ENCODE measurements at regions not wholly inside any gene's neighbourhood (a gene's known extent, or its start where the extent isn't known, plus 50 kb on each side); places are given as distances from the start of the nearest gene placed in this dataset.
"Not testable (repeated sequence)": the region's sequence is repeated elsewhere in the genome, so short reads cannot be mapped to it uniquely, and the experiment has no call there.

- TF ChIP-seq POLR2A (IDR thresholded peaks at IDR 0.05): not testable (repeated sequence)
- TF ChIP-seq, protein P1, sequence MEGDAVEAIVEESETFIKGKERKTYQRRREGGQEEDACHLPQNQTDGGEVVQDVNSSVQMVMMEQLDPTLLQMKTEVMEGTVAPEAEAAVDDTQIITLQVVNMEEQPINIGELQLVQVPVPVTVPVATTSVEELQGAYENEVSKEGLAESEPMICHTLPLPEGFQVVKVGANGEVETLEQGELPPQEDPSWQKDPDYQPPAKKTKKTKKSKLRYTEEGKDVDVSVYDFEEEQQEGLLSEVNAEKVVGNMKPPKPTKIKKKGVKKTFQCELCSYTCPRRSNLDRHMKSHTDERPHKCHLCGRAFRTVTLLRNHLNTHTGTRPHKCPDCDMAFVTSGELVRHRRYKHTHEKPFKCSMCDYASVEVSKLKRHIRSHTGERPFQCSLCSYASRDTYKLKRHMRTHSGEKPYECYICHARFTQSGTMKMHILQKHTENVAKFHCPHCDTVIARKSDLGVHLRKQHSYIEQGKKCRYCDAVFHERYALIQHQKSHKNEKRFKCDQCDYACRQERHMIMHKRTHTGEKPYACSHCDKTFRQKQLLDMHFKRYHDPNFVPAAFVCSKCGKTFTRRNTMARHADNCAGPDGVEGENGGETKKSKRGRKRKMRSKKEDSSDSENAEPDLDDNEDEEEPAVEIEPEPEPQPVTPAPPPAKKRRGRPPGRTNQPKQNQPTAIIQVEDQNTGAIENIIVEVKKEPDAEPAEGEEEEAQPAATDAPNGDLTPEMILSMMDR (IDR thresholded peaks at IDR 0.05): not testable (repeated sequence)
Observed at GRCh38 chr1:149713513-149713912, 69.0 kb upstream of the FCGR1A start.

Data from body of pancreas (tissue), 4 donors.